Rectal smooth muscle tissue (tissue), 1 donor: ENCODE measurements at regions not wholly inside any gene's neighbourhood (a gene's known extent, or its start where the extent isn't known, plus 50 kb on each side); places are given as distances from the start of the nearest gene placed in this dataset.
"Not testable (repeated sequence)": the region's sequence is repeated elsewhere in the genome, so short reads cannot be mapped to it uniquely, and the experiment has no call there.

Experiments used
- H3K27ac ChIP-seq: one replicate; pipeline ENCODE4 v1.7.0; 2013; ENCODE audit warnings: low read depth, low read length, inconsistent platforms
- H3K27me3 ChIP-seq: one replicate; pipeline ENCODE4 v1.7.0; 2013; ENCODE audit warnings: low read length; ENCODE audit not compliant: control insufficient read depth, insufficient read depth
- H3K36me3 ChIP-seq: one replicate; pipeline ENCODE4 v1.7.0; 2013; ENCODE audit warnings: low read length; ENCODE audit not compliant: control insufficient read depth, insufficient read depth
- H3K4me1 ChIP-seq: one replicate; pipeline ENCODE4 v1.7.0; 2013; ENCODE audit warnings: low read length; ENCODE audit not compliant: control insufficient read depth, insufficient read depth
- H3K4me3 ChIP-seq: one replicate; pipeline ENCODE4 v1.7.0; 2013; ENCODE audit warnings: low read length
- H3K9ac ChIP-seq: one replicate; pipeline ENCODE4 v1.7.0; 2013; ENCODE audit warnings: low read length

DNA sequence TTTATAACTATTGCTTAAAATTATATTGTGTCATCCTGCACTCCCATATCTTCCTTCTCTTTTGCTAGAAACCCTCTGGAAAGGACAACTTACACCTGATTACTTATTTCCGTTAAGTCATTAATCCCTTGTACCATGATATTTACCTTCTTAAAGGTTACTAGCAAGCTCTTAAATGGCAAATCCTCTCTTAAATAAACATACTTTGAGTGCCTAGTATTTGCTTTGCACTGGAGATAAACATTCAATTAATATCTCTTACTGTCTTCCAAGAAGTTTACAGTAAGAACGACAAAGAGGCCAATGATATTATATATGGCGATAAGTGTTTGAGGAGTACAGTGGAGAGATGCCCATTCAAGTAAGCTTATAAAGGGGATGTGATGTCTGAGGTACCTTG lies 278.3 kb downstream of the HGF start:
- Histone ChIP-seq H3K4me1 (no peaks in the 10 kb centered on the region), H3K4me3 (no peak overlapping the region), H3K9ac (no peak overlapping the region)

DNA sequence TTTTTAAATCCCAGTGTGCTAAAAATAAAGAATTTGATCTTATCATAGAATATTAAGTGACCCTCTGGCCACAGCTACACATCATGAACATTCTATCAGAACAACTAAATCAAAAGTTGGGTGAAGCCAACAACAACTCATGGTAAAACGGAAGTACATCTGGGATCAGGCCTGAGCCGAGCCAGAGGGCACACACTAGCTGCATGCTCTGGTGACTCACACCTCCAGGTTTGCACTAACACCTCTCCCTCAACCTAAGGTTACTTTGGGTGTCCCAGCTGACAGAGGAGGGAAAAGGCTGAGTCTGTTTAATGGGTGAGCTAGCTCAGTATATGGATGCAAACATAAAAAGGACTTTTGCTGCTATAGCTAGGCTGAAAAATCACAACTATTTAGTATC lies 281.6 kb downstream of the HGF start:
- Histone ChIP-seq H3K4me1 (no peaks in the 10 kb centered on the region), H3K36me3 (no peaks in the 10 kb centered on the region), H3K27ac (no peak overlapping the region), H3K9ac (no peak overlapping the region), H3K27me3 (no peaks in the 10 kb centered on the region), H3K4me3 (no peak overlapping the region)

More for the DNA sequence above, 278.3 kb downstream of the HGF start:
- Histone ChIP-seq H3K27me3 (no peaks in the 10 kb centered on the region), H3K27ac (no peak overlapping the region), H3K36me3 (no peaks in the 10 kb centered on the region)

DNA sequence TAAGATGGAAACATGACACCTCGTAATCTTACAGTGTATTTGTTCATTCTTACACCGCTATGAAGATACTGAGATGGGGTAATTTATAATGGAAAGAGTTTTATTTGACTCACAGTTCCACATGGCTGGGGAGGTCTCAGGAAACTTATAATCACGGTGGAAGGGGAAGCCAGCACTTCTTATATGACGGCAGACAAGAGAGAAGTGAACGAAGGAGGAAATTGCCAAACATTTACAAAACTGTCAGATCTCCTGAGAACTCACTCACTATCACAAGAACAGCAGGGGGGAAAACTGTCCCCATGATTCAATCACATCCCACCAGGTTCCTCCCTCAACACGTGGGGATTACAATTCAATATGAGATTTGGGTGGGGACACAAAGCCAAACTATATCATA lies 282.3 kb downstream of the HGF start:
- Histone ChIP-seq H3K27ac (no peak overlapping the region), H3K4me3 (no peak overlapping the region), H3K27me3 (no peaks in the 10 kb centered on the region), H3K9ac (no peak overlapping the region), H3K4me1 (no peaks in the 10 kb centered on the region), H3K36me3 (no peaks in the 10 kb centered on the region)

GRCh38 chr7:81484261-81484660 lies 285.6 kb downstream of the HGF start:
- Histone ChIP-seq H3K36me3 (no peaks in the 10 kb centered on the region), H3K4me3 (no peak overlapping the region), H3K27ac (no peak overlapping the region), H3K9ac (no peak overlapping the region), H3K4me1 (no peaks in the 10 kb centered on the region), H3K27me3 (no peaks in the 10 kb centered on the region)

DNA sequence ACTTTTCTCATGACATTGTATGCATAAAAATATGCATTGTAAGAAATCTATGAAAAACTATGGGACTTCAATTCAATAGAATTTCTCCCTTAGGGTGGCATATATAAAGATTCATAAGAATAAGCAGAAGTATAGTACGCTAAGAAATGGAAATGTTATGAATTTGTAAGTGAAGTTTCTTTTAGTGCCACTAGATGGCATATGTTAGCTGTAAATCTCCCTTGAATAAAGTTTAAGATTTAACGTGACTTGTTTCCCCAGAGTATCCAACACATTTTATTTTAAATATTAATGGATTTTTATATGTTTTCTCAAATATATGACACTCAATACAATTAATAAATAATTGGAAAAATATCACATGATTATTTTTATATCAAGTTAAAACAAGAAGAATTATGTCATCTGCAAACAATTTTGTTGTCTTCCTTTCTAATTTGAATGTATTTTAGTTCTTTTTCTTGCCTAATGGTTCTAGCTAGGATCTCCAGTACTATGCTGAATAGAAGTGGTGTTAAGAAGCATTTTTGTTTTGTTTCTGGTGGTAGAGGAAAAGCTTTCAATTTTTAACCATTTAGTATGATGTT lies 287.2 kb downstream of the HGF start:
- Histone ChIP-seq H3K4me1 (no peaks in the 10 kb centered on the region), H3K27ac (no peak overlapping the region), H3K9ac (no peak overlapping the region)

DNA sequence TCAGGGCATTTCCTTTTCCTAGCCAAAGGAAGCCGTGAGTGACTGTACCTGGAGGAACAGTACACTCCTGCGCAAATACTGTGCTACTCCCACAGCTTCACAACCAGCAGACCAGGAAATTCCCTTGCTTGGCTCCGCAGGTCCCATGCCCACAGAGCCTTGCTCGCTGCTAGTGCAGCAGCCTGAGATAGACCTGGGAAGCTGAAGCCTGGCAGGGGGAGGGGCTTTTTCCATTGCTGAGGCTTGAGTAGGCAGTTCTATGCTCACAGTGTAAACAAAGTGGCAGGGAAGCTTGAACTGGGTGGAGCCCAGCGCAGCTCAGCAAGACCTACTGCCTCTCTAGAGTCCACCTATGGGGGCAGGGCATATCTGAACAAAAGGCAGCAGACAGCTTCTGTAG lies 291.2 kb downstream of the HGF start:
- no peak overlapping the region for H3K9ac ChIP-seq
- no peaks in the 10 kb centered on the region for H3K27me3 ChIP-seq
- H3K4me3 ChIP-seq, result no peak overlapping the region
- H3K27ac ChIP-seq, result no peak overlapping the region
- H3K4me1 ChIP-seq, result no peaks in the 10 kb centered on the region
- H3K36me3 ChIP-seq, result no peaks in the 10 kb centered on the region

More for the DNA sequence above, 287.2 kb downstream of the HGF start:
- Histone ChIP-seq H3K36me3 (no peaks in the 10 kb centered on the region), H3K27me3 (no peaks in the 10 kb centered on the region), H3K4me3 (no peak overlapping the region)

GRCh38 chr7:81478201-81478600 lies 291.6 kb downstream of the HGF start:
- not testable (repeated sequence) for H3K9ac ChIP-seq, H3K4me1 ChIP-seq, H3K27me3 ChIP-seq, H3K36me3 ChIP-seq, H3K4me3 ChIP-seq, H3K27ac ChIP-seq

GRCh38 chr7:81473236-81473635 lies 296.6 kb downstream of the HGF start:
- Histone ChIP-seq H3K4me3 (no peak overlapping the region), H3K36me3 (no peaks in the 10 kb centered on the region), H3K27me3 (no peaks in the 10 kb centered on the region), H3K27ac (no peak overlapping the region), H3K4me1 (no peaks in the 10 kb centered on the region), H3K9ac (no peak overlapping the region)

DNA sequence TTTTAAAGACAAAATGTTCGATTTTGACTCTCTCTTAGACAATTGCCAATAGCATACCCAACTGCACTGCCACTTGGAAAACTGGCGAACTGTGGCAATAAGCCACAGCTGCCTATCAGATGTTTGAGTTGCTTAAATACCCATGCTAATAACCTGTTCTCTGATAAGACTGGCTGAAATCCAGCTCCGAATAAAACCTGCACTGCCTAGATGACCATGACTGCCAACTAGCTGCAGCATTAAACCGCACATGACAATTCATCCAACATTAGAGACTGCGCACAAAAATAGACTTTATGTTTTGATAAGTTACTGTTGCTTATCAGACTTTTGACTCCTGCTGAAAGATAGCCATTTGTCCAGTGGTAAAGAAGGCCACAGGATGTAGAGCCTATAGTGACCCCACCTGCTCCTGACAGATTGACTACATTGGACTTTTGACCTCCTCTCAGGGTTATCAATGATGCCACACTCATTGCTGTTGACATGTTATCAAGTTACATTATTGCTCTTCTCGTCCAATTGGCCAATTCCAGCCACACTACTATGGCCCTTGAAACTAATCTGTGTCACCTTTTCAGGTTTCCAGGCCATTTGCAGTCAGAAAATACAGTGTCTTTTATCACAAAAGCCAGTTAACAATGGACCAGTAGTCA lies 299.0 kb downstream of the HGF start:
- Histone ChIP-seq H3K4me3 (no peak overlapping the region), H3K27ac (no peak overlapping the region), H3K27me3 (no peaks in the 10 kb centered on the region), H3K9ac (no peak overlapping the region), H3K36me3 (no peaks in the 10 kb centered on the region), H3K4me1 (no peaks in the 10 kb centered on the region)

DNA sequence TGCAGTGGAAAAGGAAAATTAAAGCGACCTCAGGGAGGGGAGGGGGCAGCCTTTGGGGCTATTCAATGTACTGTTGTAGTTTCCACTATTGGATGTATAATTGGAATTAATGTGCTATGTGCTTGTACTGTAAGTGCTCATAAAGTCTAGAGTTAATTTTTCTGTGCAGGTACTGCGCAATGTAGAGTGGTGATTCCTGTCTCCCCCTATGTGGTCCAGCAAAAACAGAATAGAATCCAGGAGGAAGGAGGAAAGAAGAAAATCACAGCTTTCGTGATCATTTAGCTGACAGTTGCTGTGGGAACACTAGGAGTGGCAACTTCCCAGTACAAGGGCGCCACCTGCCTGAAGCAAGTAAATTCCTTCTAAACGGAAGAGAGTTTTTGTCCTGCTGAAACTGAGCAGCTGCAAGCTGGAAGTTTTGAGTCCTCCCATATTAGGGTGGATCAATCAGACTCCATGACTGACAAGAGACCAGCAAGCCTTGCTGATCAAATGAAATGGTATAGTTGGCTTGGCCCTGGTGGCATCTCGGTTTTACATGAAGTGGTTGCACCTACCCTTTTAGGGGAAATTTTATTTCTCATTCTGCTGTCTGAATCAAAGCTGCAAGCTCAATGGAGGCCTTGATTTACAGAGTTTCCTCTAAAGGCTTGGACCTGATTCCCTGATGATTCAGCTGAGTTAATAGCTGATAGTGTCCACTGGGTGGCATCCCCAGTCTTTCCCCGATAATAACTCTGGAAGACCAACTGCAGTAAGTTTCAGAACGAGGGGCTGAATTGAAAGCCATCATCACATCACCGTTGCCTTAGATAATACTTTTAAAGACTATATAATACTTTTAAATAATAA lies 299.8 kb downstream of the HGF start:
- Histone ChIP-seq H3K4me3 (no peak overlapping the region), H3K36me3 (no peaks in the 10 kb centered on the region), H3K4me1 (no peaks in the 10 kb centered on the region), H3K9ac (no peak overlapping the region), H3K27me3 (no peaks in the 10 kb centered on the region), H3K27ac (no peak overlapping the region)

DNA sequence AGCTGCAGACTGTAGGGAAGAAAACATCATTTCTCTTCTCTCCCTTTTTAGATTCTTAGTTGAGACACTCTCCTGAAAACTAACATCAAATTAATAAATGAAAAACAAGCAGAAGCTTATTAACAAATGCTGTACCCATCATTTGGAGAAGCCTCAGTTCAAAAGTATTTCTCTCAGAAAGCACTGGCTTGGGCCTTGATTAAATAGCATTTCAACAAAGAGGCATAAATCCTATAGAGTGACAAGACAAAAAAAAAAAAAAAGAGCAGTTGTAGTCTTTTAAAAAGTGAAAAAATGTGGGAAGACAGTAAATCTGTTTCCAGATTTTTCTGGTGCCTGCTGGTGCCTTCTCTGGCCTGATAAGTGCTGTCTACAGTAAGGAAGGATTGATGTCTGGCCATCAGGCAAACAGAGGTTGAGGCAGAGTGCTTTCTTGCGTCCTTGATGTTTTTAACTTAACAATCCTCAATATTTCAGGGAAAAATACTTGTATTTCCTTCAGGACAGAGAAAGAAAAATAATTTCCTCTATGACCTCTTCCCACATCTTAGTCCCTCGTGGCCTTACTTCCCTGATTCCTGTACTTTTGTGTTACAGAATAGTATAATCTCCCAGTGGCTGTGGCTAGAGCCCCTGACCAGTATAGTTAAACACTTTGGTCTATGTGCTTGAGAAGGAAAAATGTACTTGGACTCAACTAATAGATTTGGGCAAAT lies 300.5 kb downstream of the HGF start:
- no peak overlapping the region for H3K27ac ChIP-seq

GRCh38 chr7:81468526-81468925 lies 301.3 kb downstream of the HGF start:
- H3K4me1 ChIP-seq, result no peaks in the 10 kb centered on the region
- no peak overlapping the region for H3K9ac ChIP-seq
- H3K36me3 ChIP-seq, result no peaks in the 10 kb centered on the region
- H3K4me3 ChIP-seq, result no peak overlapping the region
- no peaks in the 10 kb centered on the region for H3K27me3 ChIP-seq
- H3K27ac ChIP-seq, result no peak overlapping the region

More for the DNA sequence above, 300.5 kb downstream of the HGF start:
- Histone ChIP-seq H3K36me3 (no peaks in the 10 kb centered on the region), H3K27me3 (no peaks in the 10 kb centered on the region), H3K9ac (no peak overlapping the region), H3K4me3 (no peak overlapping the region), H3K4me1 (no peaks in the 10 kb centered on the region)
